NB4 (cell line): ENCODE measurements at regions not wholly inside any gene's neighbourhood (a gene's known extent, or its start where the extent isn't known, plus 50 kb on each side); places are given as distances from the start of the nearest gene placed in this dataset.
"Not testable (repeated sequence)": the region's sequence is repeated elsewhere in the genome, so short reads cannot be mapped to it uniquely, and the experiment has no call there.

Experiments used
- DNase-seq: peaks from one replicate; pipeline ENCODE4 v3.0.0; 2010; ENCODE audit warnings: low read depth
- H3K4me3 ChIP-seq: one replicate; pipeline ENCODE4 v1.5.1; 2011; ENCODE audit warnings: mild to moderate bottlenecking, low read depth, low read length, moderate library complexity
- CTCF ChIP-seq: IDR thresholded peaks from one replicate; pipeline ENCODE4 v1.5.1; 2012; ENCODE audit warnings: low read depth, low read length
- MAX ChIP-seq: IDR thresholded peaks from 2 replicates; pipeline ENCODE4 v1.6.1; 2011; ENCODE audit warnings: low read depth, low read length
- MYC ChIP-seq: IDR thresholded peaks from 2 replicates; pipeline ENCODE4 v1.6.1; 2011; ENCODE audit warnings: low read depth, low read length
- POLR2A ChIP-seq: IDR thresholded peaks from 2 replicates; pipeline ENCODE4 v1.6.1; 2011; ENCODE audit warnings: mild to moderate bottlenecking; ENCODE audit not compliant: insufficient read length; ENCODE audit errors: extremely low read depth

- no peak overlapping the region for H3K4me3 ChIP-seq
- no peak for DNase-seq
- TF ChIP-seq MYC = no peak
Observed at GRCh38 chr6:67451874-67452273, 1183.2 kb upstream of the ADGRB3 start.

GRCh38 chr6:67450641-67451040 is 1184.4 kb upstream of the ADGRB3 start:
- no peak overlapping the region for H3K4me3 ChIP-seq
- no peak for TF ChIP-seq MAX
- TF ChIP-seq POLR2A = no peak
- no peak for TF ChIP-seq MYC
- TF ChIP-seq CTCF = no peak
- DNase-seq = no peak

GRCh38 chr6:67449602-67450001 is 1185.5 kb upstream of the ADGRB3 start:
- no peak for TF ChIP-seq CTCF
- TF ChIP-seq POLR2A = no peak
- no peak for TF ChIP-seq MYC
- no peak for TF ChIP-seq MAX
- DNase-seq = no peak

GRCh38 chr6:67433124-67433523 is 1202.0 kb upstream of the ADGRB3 start:
- TF ChIP-seq MAX (no peak), CTCF (no peak), MYC (no peak)

More at GRCh38 chr6:67449602-67450001, 1185.5 kb upstream of the ADGRB3 start:
- no peak overlapping the region for H3K4me3 ChIP-seq

GRCh38 chr6:67431076-67431475 is 1204.0 kb upstream of the ADGRB3 start:
- no peak overlapping the region for H3K4me3 ChIP-seq
- DNase-seq = no peak
- TF ChIP-seq POLR2A = no peak
- TF ChIP-seq MYC = no peak
- TF ChIP-seq MAX = no peak
- no peak for TF ChIP-seq CTCF

More at GRCh38 chr6:67433124-67433523, 1202.0 kb upstream of the ADGRB3 start:
- H3K4me3 ChIP-seq = no peak overlapping the region
- DNase-seq = peak; percentile 37

GRCh38 chr6:67426686-67427085 is 1208.4 kb upstream of the ADGRB3 start:
- not testable (repeated sequence) for H3K4me3 ChIP-seq, DNase-seq

- no peak for TF ChIP-seq MAX
- no peak for TF ChIP-seq POLR2A
- no peak for TF ChIP-seq CTCF
- no peak for TF ChIP-seq MYC
- no peak for DNase-seq
- no peak overlapping the region for H3K4me3 ChIP-seq
Observed at GRCh38 chr6:67412035-67412434, 1223.0 kb upstream of the ADGRB3 start.
